ENCODE measurements at regions not wholly inside any gene's neighbourhood (a gene's known extent, or its start where the extent isn't known, plus 50 kb on each side); places are given as distances from the start of the nearest gene placed in this dataset.
"Not testable (repeated sequence)": the region's sequence is repeated elsewhere in the genome, so short reads cannot be mapped to it uniquely, and the experiment has no call there.

GRCh38 chr12:66823857-66824570 lies 145.1 kb upstream of the GRIP1 start:
- H3K9ac ChIP-seq (ENCODE audit: low read depth, low read length): no peak overlapping the region
- no peak overlapping the region for H3K4me2 ChIP-seq (ENCODE audit: low read length)

GRCh38 chr12:66825921-66826320 lies 147.0 kb upstream of the GRIP1 start:
- not testable (repeated sequence) for H3K9ac ChIP-seq (ENCODE audit: low read depth, low read length); H3K36me3 ChIP-seq (ENCODE audit: insufficient read depth, low read length); H3K9me3 ChIP-seq (replicated peaks; ENCODE audit: low read length); H3K27me3 ChIP-seq (ENCODE audit: control insufficient read depth, insufficient read depth, low read length); H3K4me1 ChIP-seq (ENCODE audit: control insufficient read depth, insufficient read depth, low read length); H3K4me3 ChIP-seq (ENCODE audit: low read length); H3K4me2 ChIP-seq (ENCODE audit: low read length)

More at GRCh38 chr12:66823857-66824570, 145.1 kb upstream of the GRIP1 start:
- Histone ChIP-seq H3K27me3 (ENCODE audit: control insufficient read depth, insufficient read depth, low read length) (no peaks in the 10 kb centered on the region), H3K9me3 (replicated peaks; ENCODE audit: low read length) (no peaks in the 10 kb centered on the region), H3K36me3 (ENCODE audit: insufficient read depth, low read length) (no peaks in the 10 kb centered on the region), H3K4me3 (ENCODE audit: low read length) (no peak overlapping the region), H3K4me1 (ENCODE audit: control insufficient read depth, insufficient read depth, low read length) (no peaks in the 10 kb centered on the region)

GRCh38 chr12:66829660-66830325 lies 150.9 kb upstream of the GRIP1 start:
- Histone ChIP-seq H3K4me2 (ENCODE audit: low read length) (no peak overlapping the region), H3K9ac (ENCODE audit: low read depth, low read length) (no peak overlapping the region), H3K4me1 (ENCODE audit: control insufficient read depth, insufficient read depth, low read length) (no peaks in the 10 kb centered on the region), H3K9me3 (replicated peaks; ENCODE audit: low read length) (no peaks in the 10 kb centered on the region), H3K27me3 (ENCODE audit: control insufficient read depth, insufficient read depth, low read length) (no peaks in the 10 kb centered on the region), H3K4me3 (ENCODE audit: low read length) (no peak overlapping the region), H3K36me3 (ENCODE audit: insufficient read depth, low read length) (no peaks in the 10 kb centered on the region)

- Histone ChIP-seq H3K4me3 (ENCODE audit: low read length) (no peak overlapping the region), H3K4me2 (ENCODE audit: low read length) (no peak overlapping the region), H3K9ac (ENCODE audit: low read depth, low read length) (no peak overlapping the region), H3K9me3 (replicated peaks; ENCODE audit: low read length) (no peaks in the 10 kb centered on the region), H3K4me1 (ENCODE audit: control insufficient read depth, insufficient read depth, low read length) (no peaks in the 10 kb centered on the region), H3K27me3 (ENCODE audit: control insufficient read depth, insufficient read depth, low read length) (no peaks in the 10 kb centered on the region), H3K36me3 (ENCODE audit: insufficient read depth, low read length) (no peaks in the 10 kb centered on the region)
Observed at GRCh38 chr12:66831495-66831894, 152.6 kb upstream of the GRIP1 start.

GRCh38 chr12:66832997-66833396 lies 154.1 kb upstream of the GRIP1 start:
- no peaks in the 10 kb centered on the region for H3K9me3 ChIP-seq (replicated peaks; ENCODE audit: low read length)
- H3K4me2 ChIP-seq (ENCODE audit: low read length): no peak overlapping the region
- H3K4me1 ChIP-seq (ENCODE audit: control insufficient read depth, insufficient read depth, low read length): no peaks in the 10 kb centered on the region
- H3K4me3 ChIP-seq (ENCODE audit: low read length): no peak overlapping the region
- H3K36me3 ChIP-seq (ENCODE audit: insufficient read depth, low read length): no peaks in the 10 kb centered on the region
- no peaks in the 10 kb centered on the region for H3K27me3 ChIP-seq (ENCODE audit: control insufficient read depth, insufficient read depth, low read length)
- H3K9ac ChIP-seq (ENCODE audit: low read depth, low read length): no peak overlapping the region

- H3K9ac ChIP-seq (ENCODE audit: low read depth, low read length): no peak overlapping the region
- no peak overlapping the region for H3K4me2 ChIP-seq (ENCODE audit: low read length)
- H3K4me1 ChIP-seq (ENCODE audit: control insufficient read depth, insufficient read depth, low read length): no peaks in the 10 kb centered on the region
- H3K9me3 ChIP-seq (replicated peaks; ENCODE audit: low read length): no peaks in the 10 kb centered on the region
- no peak overlapping the region for H3K4me3 ChIP-seq (ENCODE audit: low read length)
- no peaks in the 10 kb centered on the region for H3K36me3 ChIP-seq (ENCODE audit: insufficient read depth, low read length)
- H3K27me3 ChIP-seq (ENCODE audit: control insufficient read depth, insufficient read depth, low read length): no peaks in the 10 kb centered on the region
Observed at GRCh38 chr12:66836623-66837310, 157.9 kb upstream of the GRIP1 start.

GRCh38 chr12:66837311-66837627 lies 158.4 kb upstream of the GRIP1 start:
- H3K9ac ChIP-seq (ENCODE audit: low read depth, low read length): no peak overlapping the region
- H3K4me3 ChIP-seq (ENCODE audit: low read length): no peak overlapping the region
- H3K36me3 ChIP-seq (ENCODE audit: insufficient read depth, low read length): no peaks in the 10 kb centered on the region
- no peaks in the 10 kb centered on the region for H3K9me3 ChIP-seq (replicated peaks; ENCODE audit: low read length)
- H3K4me1 ChIP-seq (ENCODE audit: control insufficient read depth, insufficient read depth, low read length): no peaks in the 10 kb centered on the region
- no peak overlapping the region for H3K4me2 ChIP-seq (ENCODE audit: low read length)
- no peaks in the 10 kb centered on the region for H3K27me3 ChIP-seq (ENCODE audit: control insufficient read depth, insufficient read depth, low read length)

GRCh38 chr12:66838366-66838765 lies 159.5 kb upstream of the GRIP1 start:
- no peak overlapping the region for H3K9ac ChIP-seq (ENCODE audit: low read depth, low read length)
- H3K4me2 ChIP-seq (ENCODE audit: low read length): no peak overlapping the region
- no peak overlapping the region for H3K4me3 ChIP-seq (ENCODE audit: low read length)
- H3K27me3 ChIP-seq (ENCODE audit: control insufficient read depth, insufficient read depth, low read length): no peaks in the 10 kb centered on the region
- H3K9me3 ChIP-seq (replicated peaks; ENCODE audit: low read length): no peaks in the 10 kb centered on the region
- H3K36me3 ChIP-seq (ENCODE audit: insufficient read depth, low read length): no peaks in the 10 kb centered on the region
- H3K4me1 ChIP-seq (ENCODE audit: control insufficient read depth, insufficient read depth, low read length): no peaks in the 10 kb centered on the region

- no peak overlapping the region for H3K4me3 ChIP-seq (ENCODE audit: low read length)
Observed at GRCh38 chr12:66848967-66849366, 170.1 kb upstream of the GRIP1 start.

GRCh38 chr12:66851134-66851533 lies 172.3 kb upstream of the GRIP1 start:
- Histone ChIP-seq H3K36me3 (ENCODE audit: insufficient read depth, low read length) (no peaks in the 10 kb centered on the region), H3K9me3 (replicated peaks; ENCODE audit: low read length) (no peaks in the 10 kb centered on the region), H3K9ac (ENCODE audit: low read depth, low read length) (no peak overlapping the region), H3K27me3 (ENCODE audit: control insufficient read depth, insufficient read depth, low read length) (peaks cover 8% of the 10 kb centered on the region), H3K4me1 (ENCODE audit: control insufficient read depth, insufficient read depth, low read length) (no peaks in the 10 kb centered on the region), H3K4me3 (ENCODE audit: low read length) (no peak overlapping the region), H3K4me2 (ENCODE audit: low read length) (no peak overlapping the region)

More at GRCh38 chr12:66848967-66849366, 170.1 kb upstream of the GRIP1 start:
- H3K4me1 ChIP-seq (ENCODE audit: control insufficient read depth, insufficient read depth, low read length): no peaks in the 10 kb centered on the region
- H3K9ac ChIP-seq (ENCODE audit: low read depth, low read length): no peak overlapping the region
- no peak overlapping the region for H3K4me2 ChIP-seq (ENCODE audit: low read length)
- no peaks in the 10 kb centered on the region for H3K36me3 ChIP-seq (ENCODE audit: insufficient read depth, low read length)
- peaks cover 13% of the 10 kb centered on the region for H3K27me3 ChIP-seq (ENCODE audit: control insufficient read depth, insufficient read depth, low read length)
- no peaks in the 10 kb centered on the region for H3K9me3 ChIP-seq (replicated peaks; ENCODE audit: low read length)

- H3K9me3 ChIP-seq (replicated peaks; ENCODE audit: low read length): no peaks in the 10 kb centered on the region
- H3K4me1 ChIP-seq (ENCODE audit: control insufficient read depth, insufficient read depth, low read length): no peaks in the 10 kb centered on the region
- H3K27me3 ChIP-seq (ENCODE audit: control insufficient read depth, insufficient read depth, low read length): peaks cover 8% of the 10 kb centered on the region
- no peaks in the 10 kb centered on the region for H3K36me3 ChIP-seq (ENCODE audit: insufficient read depth, low read length)
- no peak overlapping the region for H3K4me3 ChIP-seq (ENCODE audit: low read length)
- no peak overlapping the region for H3K4me2 ChIP-seq (ENCODE audit: low read length)
- H3K9ac ChIP-seq (ENCODE audit: low read depth, low read length): no peak overlapping the region
Observed at GRCh38 chr12:66852091-66852490, 173.2 kb upstream of the GRIP1 start.
